H1 (cell line): ENCODE measurements at regions not wholly inside any gene's neighbourhood (a gene's known extent, or its start where the extent isn't known, plus 50 kb on each side); places are given as distances from the start of the nearest gene placed in this dataset.

Experiments used
- CTCF ChIA-PET: fragments of 300-600 bp; sonication (Branson Sonifier 250); formaldehyde crosslinking; loops from one replicate; lab custom pipeline; 2021; ENCODE audit not compliant: partially characterized antibody; lab: Charles Lee
- POLR2A ChIA-PET: fragments of 300-600 bp; sonication (Branson Sonifier 250); formaldehyde crosslinking; loops from one replicate; lab custom pipeline; 2021; ENCODE audit warnings: inconsistent platforms; ENCODE audit not compliant: partially characterized antibody; lab: Charles Lee
- DNase-seq, 2 experiments: peaks; one replicate each; pipeline versions ENCODE4 v3.0.0 to v3.0.0-alpha.2; 2010 to 2022; ENCODE audit warnings: low spot score in 2 of 2, low read depth in 1 of 2, mixed read lengths in 1 of 2
- FAIRE-seq: peaks from 2 replicates; lab custom pipeline; 2011; peaks lifted over from hg19 to GRCh38; lab: Jason Lieb, UNC
- H2AFZ ChIP-seq: 2 replicates; pipeline ENCODE4 v1.8.1; 2012; ENCODE audit warnings: low read length, inconsistent platforms
- H2AK5ac ChIP-seq: 2 replicates; pipeline ENCODE4 v1.6.1; 2013; ENCODE audit warnings: low read depth, low read length
- H2BK120ac ChIP-seq: replicated peaks from 2 replicates; pipeline ENCODE3; 2013; ENCODE audit warnings: low read depth, low read length, inconsistent platforms
- H2BK12ac ChIP-seq: 2 replicates; pipeline ENCODE4 v1.6.1; 2013; ENCODE audit warnings: low read depth, low read length
- H2BK15ac ChIP-seq: 2 replicates; pipeline ENCODE4 v1.6.1; 2013; ENCODE audit warnings: low read length
- H2BK20ac ChIP-seq: 2 replicates; pipeline ENCODE4 v1.6.1; 2013; ENCODE audit warnings: low read length
- H2BK5ac ChIP-seq: 2 replicates; pipeline ENCODE4 v1.6.1; 2013; ENCODE audit warnings: low read depth, low read length
- H3K14ac ChIP-seq: 2 replicates; pipeline ENCODE4 v1.6.1; 2013; ENCODE audit warnings: inconsistent platforms; ENCODE audit not compliant: insufficient read length
- H3K18ac ChIP-seq: 2 replicates; pipeline ENCODE4 v1.6.1; 2013; ENCODE audit warnings: low read length; ENCODE audit errors: extremely low read depth
- H3K23ac ChIP-seq: 2 replicates; pipeline ENCODE4 v1.6.1; 2013; ENCODE audit warnings: inconsistent platforms; ENCODE audit not compliant: insufficient read length
- H3K23me2 ChIP-seq: 2 replicates; pipeline ENCODE4 v1.6.1; 2013; ENCODE audit warnings: low read depth, low read length
- H3K27ac ChIP-seq: 2 replicates; pipeline ENCODE4 v1.6.1; 2011; ENCODE audit warnings: low read depth, low read length, inconsistent platforms
- H3K27me3 ChIP-seq, 4 experiments: replicated peaks in 1 of 4; 1 replicate in 1 of 4; 2 replicates in 3 of 4; pipeline versions ENCODE4 v1.6.1 to v1.8.1; 2011 to 2013; ENCODE audit warnings: low read length in 3 of 4, mild to moderate bottlenecking in 3 of 4, inconsistent platforms in 2 of 4, mixed read lengths in 2 of 4, moderate library complexity in 1 of 4; ENCODE audit not compliant: control insufficient read depth in 3 of 4, insufficient read depth in 3 of 4; ENCODE audit errors: extremely low read depth in 1 of 4
- H3K36me3 ChIP-seq, 4 experiments: 2 replicates each; pipeline versions ENCODE4 v1.6.1 to v1.8.1; 2011 to 2013; ENCODE audit warnings: mild to moderate bottlenecking in 4 of 4, low read length in 3 of 4, moderate library complexity in 2 of 4, control low read depth in 1 of 4, inconsistent platforms in 1 of 4; ENCODE audit not compliant: insufficient read depth in 4 of 4, control insufficient read depth in 2 of 4
- H3K4ac ChIP-seq: replicated peaks from 2 replicates; pipeline ENCODE3; 2013; ENCODE audit warnings: low read length, low read depth, mixed read lengths, inconsistent platforms; ENCODE audit not compliant: insufficient read length
- H3K4me1 ChIP-seq, 4 experiments: replicated peaks in 1 of 4; 1 replicate in 1 of 4; 2 replicates in 3 of 4; pipeline versions ENCODE4 v1.6.1 to v1.8.1; 2011 to 2013; ENCODE audit warnings: low read length in 3 of 4, inconsistent platforms in 2 of 4, mixed read lengths in 1 of 4; ENCODE audit not compliant: insufficient read depth in 4 of 4, control insufficient read depth in 3 of 4
- H3K4me2 ChIP-seq, 2 experiments: 2 replicates each; pipeline versions ENCODE4 v1.6.1 to v1.8.1; 2011 to 2013; ENCODE audit warnings: low read depth in 2 of 2, low read length in 2 of 2, control low read depth in 1 of 2, inconsistent platforms in 1 of 2, mild to moderate bottlenecking in 1 of 2; ENCODE audit not compliant: insufficient read depth in 1 of 2
- H3K4me3 ChIP-seq, 4 experiments: fragments of 200-600, 300-600 bp in 1 of 4; sonication (generic), shearing (Covaris generic), sonication (Bioruptor Twin) in 1 of 4; 2 replicates each; pipeline versions ENCODE4 v1.5.1 to v1.8.1; 2011 to 2016; ENCODE audit warnings: low read length in 4 of 4, low read depth in 3 of 4, control low read depth in 2 of 4, inconsistent platforms in 2 of 4, mild to moderate bottlenecking in 2 of 4, mixed read lengths in 1 of 4, moderate library complexity in 1 of 4; ENCODE audit not compliant: insufficient read depth in 2 of 4; ENCODE audit errors: extremely low read depth in 1 of 4
- H3K56ac ChIP-seq: replicated peaks from 2 replicates; pipeline ENCODE3; 2013; ENCODE audit warnings: low read depth, mild to moderate bottlenecking, mixed read lengths, low read length, inconsistent platforms; ENCODE audit not compliant: insufficient read length
- H3K79me1 ChIP-seq: 2 replicates; pipeline ENCODE4 v1.6.1; 2013; ENCODE audit warnings: low read depth, low read length, control low read depth
- H3K79me2 ChIP-seq, 2 experiments: 2 replicates each; pipeline versions ENCODE4 v1.6.1 to v1.8.1; 2012 to 2013; ENCODE audit warnings: low read length in 2 of 2, mild to moderate bottlenecking in 2 of 2, inconsistent platforms in 1 of 2; ENCODE audit not compliant: insufficient read depth in 2 of 2, control insufficient read depth in 1 of 2
- H3K9ac ChIP-seq, 4 experiments: replicated peaks in 1 of 4; 1 replicate in 1 of 4; 2 replicates in 3 of 4; pipeline versions ENCODE4 v1.6.1 to v1.8.1; 2011 to 2013; ENCODE audit warnings: low read depth in 3 of 4, low read length in 3 of 4, control low read depth in 2 of 4, mild to moderate bottlenecking in 2 of 4, moderate library complexity in 2 of 4, inconsistent platforms in 1 of 4; ENCODE audit errors: extremely low read depth in 1 of 4
- H3K9me3 ChIP-seq, 2 experiments: 2 replicates each; pipeline versions ENCODE4 v1.6.1 to v1.8.1; 2012 to 2013; ENCODE audit warnings: mild to moderate bottlenecking in 2 of 2, moderate library complexity in 2 of 2, control low read depth in 1 of 2, inconsistent platforms in 1 of 2, low read depth in 1 of 2, low read length in 1 of 2, mixed read lengths in 1 of 2; ENCODE audit not compliant: insufficient read depth in 2 of 2
- H4K20me1 ChIP-seq, 2 experiments: replicated peaks in 1 of 2; 2 replicates each; pipeline versions ENCODE3 to v1.8.1; 2011 to 2013; ENCODE audit warnings: inconsistent platforms in 2 of 2, low read length in 2 of 2, mild to moderate bottlenecking in 1 of 2; ENCODE audit not compliant: insufficient read depth in 2 of 2, control insufficient read depth in 1 of 2
- H4K5ac ChIP-seq: 2 replicates; pipeline ENCODE4 v1.6.1; 2013; ENCODE audit warnings: low read length, low read depth, mixed read lengths, inconsistent platforms; ENCODE audit not compliant: insufficient read length
- H4K8ac ChIP-seq: 2 replicates; pipeline ENCODE4 v1.8.0; 2013; ENCODE audit warnings: mild to moderate bottlenecking, moderate library complexity, low read length, inconsistent platforms; ENCODE audit not compliant: insufficient read depth; ENCODE audit errors: extremely low read depth
- H4K91ac ChIP-seq: replicated peaks from 2 replicates; pipeline ENCODE3; 2013; ENCODE audit warnings: low read length, mixed read lengths, inconsistent platforms; ENCODE audit not compliant: insufficient read length
- RFX5 ChIP-seq: IDR thresholded peaks from 2 replicates; pipeline ENCODE4 v1.6.1; 2011; ENCODE audit warnings: low read depth, low read length, improper control_type of control experiment, borderline replicate concordance
- ZNF274 ChIP-seq: IDR thresholded peaks from 2 replicates; pipeline ENCODE4 v1.7.0; 2012; ENCODE audit warnings: low read length, borderline replicate concordance; ENCODE audit errors: extremely low read depth
- WGBS, 2 experiments: shearing (Covaris generic) in 1 of 2; methylation state at CpG; one replicate each; pipeline versions ENCODE4 v1.1.6 to v1.1.7; 2013 to 2015; ENCODE audit warnings: low lambda C conversion rate in 2 of 2, mixed read lengths in 2 of 2, inconsistent platforms in 1 of 2, low coverage in 1 of 2, missing lambda C conversion rate in 1 of 2; ENCODE audit not compliant: insufficient replicate concordance in 2 of 2, insufficient coverage in 1 of 2, insufficient read length in 1 of 2; ENCODE audit errors: extremely low coverage in 1 of 2, missing lambda C conversion rate in 1 of 2; 5-methylcytosine and 5-hydroxymethylcytosine counted together

DNA sequence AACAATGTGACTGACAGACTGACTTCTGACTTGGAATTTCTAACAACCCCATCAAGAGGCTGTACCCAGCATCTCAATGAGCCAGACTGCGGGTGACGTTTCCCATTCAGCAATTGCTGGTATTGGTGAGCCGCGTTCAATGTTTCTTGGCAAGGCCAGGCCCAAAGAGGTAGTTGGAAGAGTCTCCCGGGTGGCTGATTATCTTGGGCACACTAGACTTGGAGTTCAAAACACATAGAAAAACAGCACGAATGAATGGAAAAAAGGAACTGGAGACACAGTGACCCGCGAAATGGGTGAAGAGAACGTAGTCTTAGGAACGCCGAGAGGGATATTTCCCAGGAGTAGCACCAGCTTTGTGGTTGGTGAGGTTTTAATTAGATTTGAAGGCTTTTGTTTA is 81.1 kb upstream of the SLC22A11 start:
- no peak overlapping the region for H4K91ac ChIP-seq
- no peak overlapping the region for H3K23ac ChIP-seq
- H3K27me3 ChIP-seq: peaks cover 0 to 6% (median 2%) of the 10 kb centered on the region in 4 experiments; a peak in 5 of 7 replicates
- 88% methylated on average over 11 of the region's 11 CpGs; no CpG with 5 or more reads in 1 of the 2 experiments for WGBS, 2 experiments
- H3K56ac ChIP-seq: no peak overlapping the region
- H3K4me3 ChIP-seq: no peak overlapping the region
- H3K18ac ChIP-seq: no peak overlapping the region
- no peaks in the 10 kb centered on the region for H4K20me1 ChIP-seq
- no peak overlapping the region for H2BK15ac ChIP-seq
- H3K79me1 ChIP-seq: no peaks in the 10 kb centered on the region; the same call in 1 of the 2 replicates
- no peak overlapping the region for H2AK5ac ChIP-seq
- H3K9me3 ChIP-seq: no peaks in the 10 kb centered on the region
- CTCF ChIA-PET: interaction anchor here (0.6 to 2.5 kb wide), 4 partner anchors 15 to 200 kb away, joined by 3 to 9 read pairs (median 4); no protein-coding TSS in a partner anchor
- H3K9ac ChIP-seq: no peak overlapping the region
- H3K4ac ChIP-seq: no peak overlapping the region
- H3K14ac ChIP-seq: no peak overlapping the region
- POLR2A ChIA-PET: no interaction called here
- H2BK12ac ChIP-seq: no peak overlapping the region
- H3K4me2 ChIP-seq: no peak overlapping the region
- no peaks in the 10 kb centered on the region for H3K23me2 ChIP-seq
- H3K4me1 ChIP-seq: peaks cover 0 to 9% (median 3%) of the 10 kb centered on the region in 4 experiments; a peak in 4 of 7 replicates
- H2BK5ac ChIP-seq: no peak overlapping the region
- H4K8ac ChIP-seq: no peak overlapping the region
- H3K79me2 ChIP-seq: no peaks in the 10 kb centered on the region
- H2BK120ac ChIP-seq: no peak overlapping the region
- H4K5ac ChIP-seq: no peak overlapping the region
- DNase-seq: peak in 1 of 2 experiments; percentile 28
- no peak overlapping the region for H2AFZ ChIP-seq
- FAIRE-seq: no peak
- no peak overlapping the region for H3K27ac ChIP-seq
- no peaks in the 10 kb centered on the region for H3K36me3 ChIP-seq
- no peak overlapping the region for H2BK20ac ChIP-seq
- TF ChIP-seq ZNF274 (no peak), RFX5 (no peak)
